ENCODE measurements at regions not wholly inside any gene's neighbourhood (a gene's known extent, or its start where the extent isn't known, plus 50 kb on each side); places are given as distances from the start of the nearest gene placed in this dataset.

- no peaks in the 10 kb centered on the region for H3K36me3 ChIP-seq (ENCODE audit: insufficient read depth, low read length)
- no peak overlapping the region for H2AFZ ChIP-seq (ENCODE audit: low read depth, low read length)
- H4K20me1 ChIP-seq (ENCODE audit: insufficient read depth), result no peaks in the 10 kb centered on the region
- no peaks in the 10 kb centered on the region for H3F3A ChIP-seq (ENCODE audit: insufficient read depth, low read length, poor library complexity, severe bottlenecking)
- H3K9ac ChIP-seq (ENCODE audit: low read length), result no peak overlapping the region
- H3K27ac ChIP-seq (ENCODE audit: low read length), result no peak overlapping the region
- H3K9me3 ChIP-seq (ENCODE audit: low read length), result no peaks in the 10 kb centered on the region
- H3K9me2 ChIP-seq (ENCODE audit: insufficient read depth, low read length), result no peaks in the 10 kb centered on the region
- TF ChIP-seq SMC3 (conservative IDR thresholded peaks at IDR 0.05; ENCODE audit: poor library complexity) (no peak), EP300 (conservative IDR thresholded peaks at IDR 0.05; ENCODE audit: poor library complexity, severe bottlenecking) (no peak), CTCF (IDR thresholded peaks at IDR 0.05; ENCODE audit: poor library complexity, severe bottlenecking) (no peak), REST (IDR thresholded peaks at IDR 0.05; ENCODE audit: borderline replicate concordance) (no peak), MXI1 (conservative IDR thresholded peaks at IDR 0.05; ENCODE audit: poor library complexity, severe bottlenecking) (no peak), POLR2AphosphoS5 (IDR thresholded peaks at IDR 0.05) (no peak), EZH2 (IDR thresholded peaks at IDR 0.05; ENCODE audit: borderline replicate concordance, insufficient read depth, low read length, poor library complexity, severe bottlenecking) (no peak)
- no peak overlapping the region for H3K4me3 ChIP-seq (ENCODE audit: low read length)
- no peaks in the 10 kb centered on the region for H3K27me3 ChIP-seq (ENCODE audit: insufficient read depth, low read depth, low read length)
- H3K4me2 ChIP-seq (ENCODE audit: low read length), result no peak overlapping the region
- H3K79me2 ChIP-seq (replicated peaks; ENCODE audit: insufficient read depth, low read length), result no peaks in the 10 kb centered on the region
Observed at GRCh38 chr12:63078906-63079305, 72.1 kb downstream of the AVPR1A start.

GRCh38 chr12:63075376-63076060, 75.5 kb downstream of the AVPR1A start:
- Histone ChIP-seq H3K4me3 (ENCODE audit: low read length) (no peak overlapping the region), H3K27ac (ENCODE audit: low read length) (no peak overlapping the region)
- TF ChIP-seq CTCF (IDR thresholded peaks at IDR 0.05; ENCODE audit: poor library complexity, severe bottlenecking), result no peak
- TF ChIP-seq POLR2AphosphoS5 (IDR thresholded peaks at IDR 0.05), result no peak
- no peak for TF ChIP-seq EZH2 (IDR thresholded peaks at IDR 0.05; ENCODE audit: borderline replicate concordance, insufficient read depth, low read length, poor library complexity, severe bottlenecking)
- TF ChIP-seq EP300 (conservative IDR thresholded peaks at IDR 0.05; ENCODE audit: poor library complexity, severe bottlenecking), result no peak
- no peak for TF ChIP-seq TAF1 (IDR thresholded peaks at IDR 0.05; ENCODE audit: low read depth)
- TF ChIP-seq MXI1 (conservative IDR thresholded peaks at IDR 0.05; ENCODE audit: poor library complexity, severe bottlenecking), result no peak
- no peak for TF ChIP-seq SMC3 (conservative IDR thresholded peaks at IDR 0.05; ENCODE audit: poor library complexity)
- TF ChIP-seq RAD21 (conservative IDR thresholded peaks at IDR 0.05), result no peak
- no peak for TF ChIP-seq REST (IDR thresholded peaks at IDR 0.05; ENCODE audit: borderline replicate concordance)

More at GRCh38 chr12:63075376-63076060, 75.5 kb downstream of the AVPR1A start:
- no peak overlapping the region for H3K9ac ChIP-seq (ENCODE audit: low read length)
- no peaks in the 10 kb centered on the region for H3K9me3 ChIP-seq (ENCODE audit: low read length)
- no peaks in the 10 kb centered on the region for H3F3A ChIP-seq (ENCODE audit: insufficient read depth, low read length, poor library complexity, severe bottlenecking)
- no peaks in the 10 kb centered on the region for H3K27me3 ChIP-seq (ENCODE audit: insufficient read depth, low read depth, low read length)
- no peaks in the 10 kb centered on the region for H3K36me3 ChIP-seq (ENCODE audit: insufficient read depth, low read length)
- no peak overlapping the region for H3K4me2 ChIP-seq (ENCODE audit: low read length)
- H3K79me2 ChIP-seq (replicated peaks; ENCODE audit: insufficient read depth, low read length), result no peaks in the 10 kb centered on the region
- H4K20me1 ChIP-seq (ENCODE audit: insufficient read depth), result no peaks in the 10 kb centered on the region
- no peak overlapping the region for H2AFZ ChIP-seq (ENCODE audit: low read depth, low read length)
- no peaks in the 10 kb centered on the region for H3K9me2 ChIP-seq (ENCODE audit: insufficient read depth, low read length)
